A549 (cell line): ENCODE measurements at regions not wholly inside any gene's neighbourhood (a gene's known extent, or its start where the extent isn't known, plus 50 kb on each side); places are given as distances from the start of the nearest gene placed in this dataset.

Experiments used
- CBX2 ChIP-seq: fragments of 200-600 bp; sonication (generic); IDR thresholded peaks from 2 replicates; pipeline ENCODE4 v1.6.1; 2016; ENCODE audit warnings: low read depth, mild to moderate bottlenecking, borderline replicate concordance
- CTCF ChIP-seq: fragments of >200 bp; sonication (Bioruptor Twin); formaldehyde crosslinking; IDR thresholded peaks from 3 replicates; pipeline ENCODE4 v1.5.1; 2016
- HMGXB4 ChIP-seq: fragments of 250-450 bp; sonication (Bioruptor Pico); IDR thresholded peaks from 2 replicates; pipeline ENCODE4 v1.5.0; 2021; ENCODE audit warnings: mild to moderate bottlenecking, moderate library complexity, borderline replicate concordance
- MYC ChIP-seq: IDR thresholded peaks from 2 replicates; pipeline ENCODE4 v1.6.1; 2012; ENCODE audit warnings: mild to moderate bottlenecking, inconsistent platforms, low read length, improper control_type of control experiment, borderline replicate concordance
- PHF8 ChIP-seq: fragments of 200-600 bp; sonication (generic); IDR thresholded peaks from 2 replicates; pipeline ENCODE4 v1.6.1; 2016; ENCODE audit warnings: low read depth, mild to moderate bottlenecking, antibody characterized with exemption, moderate library complexity, borderline replicate concordance
- POLR2A ChIP-seq: IDR thresholded peaks from 2 replicates; pipeline ENCODE4 v1.6.1; 2012; ENCODE audit warnings: mild to moderate bottlenecking, low read length
- POLR2AphosphoS2 ChIP-seq: conservative IDR thresholded peaks from 2 replicates; pipeline ENCODE4 v1.6.1; 2012; ENCODE audit warnings: low read length, improper control_type of control experiment, inconsistent platforms
- RAD21 ChIP-seq, 2 experiments: fragments of >200 bp in 1 of 2; sonication (Bioruptor Twin) in 1 of 2; formaldehyde crosslinking in 1 of 2; IDR thresholded peaks in 1 of 2; conservative IDR thresholded peaks in 1 of 2; 2 replicates in 1 of 2; 3 replicates in 1 of 2; pipeline ENCODE4 v1.6.1; 2012 to 2018; ENCODE audit warnings: inconsistent platforms in 1 of 2
- RFX5 ChIP-seq: fragments of 450-650 bp; IDR thresholded peaks from 2 replicates; pipeline ENCODE4 v1.7.1; 2014; ENCODE audit warnings: antibody characterized with exemption, mild to moderate bottlenecking, moderate library complexity
- SMC3 ChIP-seq: fragments of >200 bp; sonication (Bioruptor Twin); formaldehyde crosslinking; IDR thresholded peaks from 3 replicates; pipeline ENCODE4 v1.6.1; 2018; ENCODE audit warnings: inconsistent platforms

- TF ChIP-seq SMC3 (no peak), HMGXB4 (CRISPR knock-in tag) (no peak), POLR2A (no peak), CTCF (no peak), MYC (no peak), CBX2 (no peak), RFX5 (no peak), PHF8 (no peak), RAD21 (conservative IDR thresholded peaks at IDR 0.05 in 1 of 2, IDR thresholded peaks at IDR 0.05 in 1 of 2) (no peak), POLR2AphosphoS2 (no peak)
Observed at GRCh38 chr16:5207001-5207523, 109.5 kb upstream of the EEF2KMT start.
